Glutamatergic neuron (in vitro differentiated cells): ENCODE measurements at regions not wholly inside any gene's neighbourhood (a gene's known extent, or its start where the extent isn't known, plus 50 kb on each side); places are given as distances from the start of the nearest gene placed in this dataset.

Experiments used
- DNase-seq: peaks from one replicate; pipeline ENCODE4 v3.0.0; 2022
- H3K27ac Mint-ChIP-seq: one replicate; pipeline ENCODE4 v1.8.0; 2020; ENCODE audit warnings: mild to moderate bottlenecking, mixed read lengths, inconsistent platforms; ENCODE audit not compliant: unreplicated experiment
- H3K27me3 Mint-ChIP-seq: one replicate; pipeline ENCODE4 v1.8.0; 2020; ENCODE audit warnings: mild to moderate bottlenecking, moderate library complexity, mixed read lengths, inconsistent platforms; ENCODE audit not compliant: unreplicated experiment
- H3K36me3 Mint-ChIP-seq: one replicate; pipeline ENCODE4 v1.8.0; 2020; ENCODE audit warnings: mild to moderate bottlenecking, mixed read lengths, inconsistent platforms; ENCODE audit not compliant: unreplicated experiment
- H3K4me1 Mint-ChIP-seq: one replicate; pipeline ENCODE4 v1.8.0; 2020; ENCODE audit warnings: mild to moderate bottlenecking, low read depth, mixed read lengths, inconsistent platforms; ENCODE audit not compliant: unreplicated experiment
- H3K4me3 Mint-ChIP-seq: one replicate; pipeline ENCODE4 v1.8.0; 2020; ENCODE audit warnings: mild to moderate bottlenecking, mixed read lengths, inconsistent platforms; ENCODE audit not compliant: unreplicated experiment
- H3K9me3 Mint-ChIP-seq: one replicate; pipeline ENCODE4 v1.8.0; 2020; ENCODE audit warnings: mild to moderate bottlenecking, moderate library complexity, mixed read lengths, inconsistent platforms; ENCODE audit not compliant: unreplicated experiment
- TF ChIP-seq, protein P1 (sequence below): fragments of 200-600 bp; sonication (generic); IDR thresholded peaks from one replicate; pipeline ENCODE4 v1.5.0; 2021; ENCODE audit not compliant: partially characterized antibody, unreplicated experiment

DNA sequence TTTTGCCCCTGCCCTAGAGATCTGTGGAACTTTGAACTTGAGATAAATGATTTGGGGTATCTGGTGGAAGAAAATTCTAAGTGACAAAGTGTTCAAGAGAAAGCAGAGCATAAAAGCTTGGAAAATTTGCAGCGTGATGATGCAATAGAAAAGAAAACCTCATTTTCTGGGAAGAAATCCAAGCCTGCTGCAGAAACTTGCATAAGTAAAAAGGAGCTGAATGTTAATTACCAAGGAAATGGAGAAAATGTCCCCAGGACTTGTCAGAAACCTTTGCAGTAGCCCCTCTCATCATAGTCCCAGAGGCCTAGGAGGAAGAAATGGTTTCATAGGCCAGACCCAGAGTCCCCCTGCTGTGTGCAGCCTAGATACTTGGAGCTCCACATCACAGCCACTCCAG, 686.9 kb downstream of the FAM181B start:
- Mint-ChIP-seq H3K4me1 (no peaks in the 10 kb centered on the region), H3K27ac (no peak overlapping the region), H3K4me3 (no peak overlapping the region), H3K9me3 (no peaks in the 10 kb centered on the region), H3K27me3 (no peaks in the 10 kb centered on the region), H3K36me3 (no peaks in the 10 kb centered on the region)
- DNase-seq = no peak
- TF ChIP-seq, protein P1, sequence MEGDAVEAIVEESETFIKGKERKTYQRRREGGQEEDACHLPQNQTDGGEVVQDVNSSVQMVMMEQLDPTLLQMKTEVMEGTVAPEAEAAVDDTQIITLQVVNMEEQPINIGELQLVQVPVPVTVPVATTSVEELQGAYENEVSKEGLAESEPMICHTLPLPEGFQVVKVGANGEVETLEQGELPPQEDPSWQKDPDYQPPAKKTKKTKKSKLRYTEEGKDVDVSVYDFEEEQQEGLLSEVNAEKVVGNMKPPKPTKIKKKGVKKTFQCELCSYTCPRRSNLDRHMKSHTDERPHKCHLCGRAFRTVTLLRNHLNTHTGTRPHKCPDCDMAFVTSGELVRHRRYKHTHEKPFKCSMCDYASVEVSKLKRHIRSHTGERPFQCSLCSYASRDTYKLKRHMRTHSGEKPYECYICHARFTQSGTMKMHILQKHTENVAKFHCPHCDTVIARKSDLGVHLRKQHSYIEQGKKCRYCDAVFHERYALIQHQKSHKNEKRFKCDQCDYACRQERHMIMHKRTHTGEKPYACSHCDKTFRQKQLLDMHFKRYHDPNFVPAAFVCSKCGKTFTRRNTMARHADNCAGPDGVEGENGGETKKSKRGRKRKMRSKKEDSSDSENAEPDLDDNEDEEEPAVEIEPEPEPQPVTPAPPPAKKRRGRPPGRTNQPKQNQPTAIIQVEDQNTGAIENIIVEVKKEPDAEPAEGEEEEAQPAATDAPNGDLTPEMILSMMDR = no peak

DNA sequence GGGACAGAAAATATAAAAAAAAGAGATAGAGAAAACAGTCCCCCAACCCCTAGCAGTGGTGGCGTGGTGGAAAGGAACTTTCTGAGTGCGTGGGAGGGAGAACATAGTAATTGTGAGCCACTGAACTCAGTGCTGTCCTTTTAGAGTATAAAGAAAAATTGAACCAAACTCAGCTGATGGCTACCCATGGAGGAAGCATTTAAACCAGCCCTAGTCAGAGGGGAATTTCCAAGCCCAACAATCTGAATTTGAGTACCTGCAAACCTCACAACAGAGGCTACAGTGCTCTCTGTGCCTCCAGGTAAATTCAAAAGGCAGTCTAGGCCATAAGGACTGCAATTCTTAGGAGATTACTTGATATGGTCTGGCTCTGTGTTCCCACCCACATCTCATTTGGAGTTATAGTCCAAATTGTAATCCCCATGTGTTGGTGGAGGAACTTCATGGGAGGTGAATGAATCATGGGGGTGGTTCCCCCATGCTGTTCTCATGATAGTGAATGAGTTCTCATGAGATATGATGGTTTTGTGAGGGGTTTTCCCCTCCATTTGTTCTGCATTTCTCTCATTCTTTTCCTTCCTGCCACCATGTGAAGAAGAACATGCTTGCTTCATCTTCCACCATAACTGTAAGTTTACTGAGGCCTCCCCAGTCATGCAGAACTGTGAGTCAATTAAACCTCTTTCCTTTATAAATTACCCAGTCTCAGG, 687.8 kb downstream of the FAM181B start:
- DNase-seq = no peak
- Mint-ChIP-seq H3K4me3 (no peak overlapping the region), H3K27ac (no peak overlapping the region), H3K27me3 (no peaks in the 10 kb centered on the region), H3K4me1 (no peaks in the 10 kb centered on the region), H3K9me3 (no peaks in the 10 kb centered on the region), H3K36me3 (no peaks in the 10 kb centered on the region)
- TF ChIP-seq, protein P1 = no peak

DNA sequence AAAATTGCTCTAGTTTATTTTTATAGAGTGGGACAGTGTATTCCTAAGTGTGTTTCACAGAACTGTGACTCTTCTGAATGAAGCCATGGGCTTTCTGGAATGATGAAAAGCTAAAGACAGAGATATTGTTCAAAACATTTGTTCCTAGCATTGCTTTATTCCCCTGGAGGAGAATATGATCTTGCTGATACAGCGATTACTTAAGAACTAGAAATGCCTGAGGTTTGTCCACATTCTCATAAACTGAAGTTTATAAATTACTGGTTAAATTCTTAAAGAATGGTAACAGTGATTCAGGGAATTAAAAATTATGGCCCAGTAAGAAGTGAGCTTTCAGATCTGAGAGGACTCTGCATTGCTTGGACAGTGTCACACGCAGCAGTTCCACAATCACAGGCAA, 690.3 kb downstream of the FAM181B start:
- Mint-ChIP-seq H3K27ac (no peak overlapping the region), H3K9me3 (no peaks in the 10 kb centered on the region), H3K27me3 (no peaks in the 10 kb centered on the region), H3K4me1 (no peaks in the 10 kb centered on the region), H3K4me3 (no peak overlapping the region), H3K36me3 (no peaks in the 10 kb centered on the region)
- no peak for DNase-seq
- TF ChIP-seq, protein P1 = no peak

DNA sequence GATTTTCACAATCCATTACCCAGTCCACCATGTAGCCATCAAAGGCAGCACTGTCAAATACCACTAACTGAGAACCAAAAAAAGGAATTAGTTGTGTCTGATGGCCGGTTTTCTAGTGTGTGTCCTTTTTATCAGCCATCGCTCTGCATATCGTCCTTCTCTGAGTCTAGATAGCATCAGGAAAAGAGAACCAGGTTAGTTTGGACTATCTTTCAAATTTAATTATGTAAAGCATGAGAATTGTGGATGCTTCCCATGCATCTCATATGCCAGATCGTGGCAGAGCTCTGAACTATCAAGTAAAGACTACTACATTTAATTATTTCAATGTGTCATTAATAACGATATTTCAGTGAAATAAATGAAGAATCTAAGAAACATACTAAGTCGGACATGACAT, 691.9 kb downstream of the FAM181B start:
- Mint-ChIP-seq H3K36me3 (no peaks in the 10 kb centered on the region), H3K27ac (no peak overlapping the region), H3K9me3 (no peaks in the 10 kb centered on the region), H3K27me3 (no peaks in the 10 kb centered on the region), H3K4me1 (no peaks in the 10 kb centered on the region), H3K4me3 (no peak overlapping the region)
- TF ChIP-seq, protein P1 = no peak
- DNase-seq = no peak

DNA sequence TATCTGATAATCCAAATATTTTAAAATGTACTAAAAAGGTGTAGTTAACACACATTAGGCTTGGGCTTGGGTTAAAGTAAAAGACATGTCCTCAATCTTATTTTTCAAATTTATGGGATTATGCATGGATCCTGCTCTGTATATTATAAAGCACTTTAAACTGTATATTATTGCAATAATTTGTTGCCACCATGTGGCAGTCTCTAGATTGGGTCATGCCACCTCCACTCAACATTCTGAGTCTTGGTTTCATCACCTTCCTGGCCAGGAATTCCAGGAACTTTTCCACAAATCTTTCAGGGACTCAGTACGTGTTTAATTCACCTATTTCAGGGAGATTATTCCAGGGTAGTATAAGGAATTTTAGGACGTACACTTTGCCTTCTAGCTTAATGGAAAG, 695.5 kb downstream of the FAM181B start:
- H3K27me3 Mint-ChIP-seq = no peaks in the 10 kb centered on the region
- no peaks in the 10 kb centered on the region for H3K4me1 Mint-ChIP-seq
- no peak for DNase-seq
- TF ChIP-seq, protein P1 = no peak
- H3K4me3 Mint-ChIP-seq = no peak overlapping the region
- H3K27ac Mint-ChIP-seq = no peak overlapping the region
- H3K36me3 Mint-ChIP-seq = no peaks in the 10 kb centered on the region
- H3K9me3 Mint-ChIP-seq = no peaks in the 10 kb centered on the region
